HepG2 (cell line): ENCODE measurements at regions not wholly inside any gene's neighbourhood (a gene's known extent, or its start where the extent isn't known, plus 50 kb on each side); places are given as distances from the start of the nearest gene placed in this dataset.

Experiments used
- ATAC-seq: fragments of 200-7000 bp; cut with Tn5 transposase; 3 replicates; pipeline ENCODE4 v1.9.1; 2020; ENCODE audit warnings: mild to moderate bottlenecking, moderate library complexity
- BruUV-seq: library from RNA; stranded (reverse); fragments of 400-500 nt; replicated peaks from 2 replicates; lab custom pipeline; 2021; lab: Mats Ljungman, UMichigan
- CTCF ChIA-PET: fragments of 300-600 bp; formaldehyde crosslinking; extraction: SDS; loops from one replicate; lab custom pipeline; 2021; ENCODE audit warnings: low total read pairs, inconsistent platforms, low intra/inter-chr PET ratio; lab: Yijun Ruan, JAX
- POLR2A ChIA-PET: fragments of 350-600 bp; sonication (Branson Sonifier 250); formaldehyde crosslinking; loops from one replicate; lab custom pipeline; 2020; ENCODE audit warnings: antibody characterized with exemption, inconsistent platforms; lab: Yijun Ruan, JAX
- DNase-seq: peaks from one replicate; pipeline ENCODE4 v3.0.0-alpha.2; 2015; ENCODE audit warnings: low spot score
- FAIRE-seq: peaks from 3 replicates; lab custom pipeline; 2011; peaks lifted over from hg19 to GRCh38; lab: Jason Lieb, UNC
- H2AFZ ChIP-seq: one replicate; pipeline ENCODE4 v1.6.1; 2011; ENCODE audit warnings: low read length, inconsistent platforms
- H3K27ac ChIP-seq: fragments of 300-600 bp; 3 replicates; pipeline ENCODE4 v1.8.0; 2011; ENCODE audit warnings: mixed run types, mild to moderate bottlenecking, mixed read lengths, low read length, inconsistent platforms; ENCODE audit not compliant: insufficient read depth; ENCODE audit errors: extremely low read length
- H3K27me3 ChIP-seq, 2 experiments: fragments of 200-600 bp in 1 of 2; 2 replicates in 1 of 2; 3 replicates in 1 of 2; pipeline versions ENCODE4 v1.6.0 to v1.8.0; 2011; ENCODE audit warnings: low read length in 2 of 2, mild to moderate bottlenecking in 2 of 2, moderate library complexity in 2 of 2, inconsistent platforms in 1 of 2; ENCODE audit not compliant: insufficient read depth in 2 of 2, control insufficient read depth in 1 of 2
- H3K36me3 ChIP-seq, 2 experiments: fragments of 200-600 bp in 1 of 2; replicated peaks in 1 of 2; 2 replicates in 1 of 2; 3 replicates in 1 of 2; pipeline versions ENCODE4 v1.5.1 to v1.8.0; 2011; ENCODE audit warnings: low read length in 2 of 2, inconsistent platforms in 1 of 2; ENCODE audit not compliant: insufficient read depth in 2 of 2, control insufficient read depth in 1 of 2
- H3K4me1 ChIP-seq: 2 replicates; pipeline ENCODE4 v1.5.1; 2012; ENCODE audit warnings: low read length, inconsistent platforms; ENCODE audit not compliant: insufficient read depth
- H3K4me2 ChIP-seq: 2 replicates; pipeline ENCODE4 v1.6.0; 2011; ENCODE audit warnings: low read depth, low read length, inconsistent platforms
- H3K4me3 ChIP-seq, 3 experiments: fragments of 200-600 bp in 1 of 3; sonication (generic), shearing (Covaris generic) in 1 of 3; replicated peaks in 1 of 3; 2 replicates each; pipeline ENCODE4 v1.5.1; 2011 to 2016; ENCODE audit warnings: low read length in 3 of 3, inconsistent platforms in 2 of 3, low read depth in 2 of 3, mild to moderate bottlenecking in 2 of 3, control low read depth in 1 of 3, mixed read lengths in 1 of 3; ENCODE audit not compliant: insufficient read depth in 1 of 3
- H3K79me2 ChIP-seq: one replicate; pipeline ENCODE4 v1.6.1; 2011; ENCODE audit warnings: low read length, inconsistent platforms; ENCODE audit not compliant: insufficient read depth
- H3K9ac ChIP-seq: 2 replicates; pipeline ENCODE4 v1.6.0; 2011; ENCODE audit warnings: mild to moderate bottlenecking, low read depth, low read length, inconsistent platforms; ENCODE audit not compliant: insufficient read depth
- H3K9me3 ChIP-seq: 2 replicates; pipeline ENCODE4 v1.5.1; 2012; ENCODE audit warnings: mild to moderate bottlenecking, low read length
- H4K20me1 ChIP-seq: 2 replicates; pipeline ENCODE4 v1.6.0; 2011; ENCODE audit warnings: inconsistent platforms, mild to moderate bottlenecking, low read length, moderate library complexity; ENCODE audit not compliant: insufficient read depth
- ATF7 ChIP-seq, 2 experiments: fragments of 450-650 bp in 1 of 2; sonication (generic) in 1 of 2; formaldehyde crosslinking in 1 of 2; IDR thresholded peaks; 2 replicates each; pipeline versions ENCODE4 v1.4.0 to v1.6.1; 2016 to 2020; ENCODE audit warnings: antibody characterized with exemption in 1 of 2, mild to moderate bottlenecking in 1 of 2, missing genetic modification reagents in 1 of 2
- EP300 ChIP-seq, 3 experiments: sonication (generic) in 1 of 3; formaldehyde crosslinking in 1 of 3; IDR thresholded peaks; 2 replicates each; pipeline versions ENCODE4 v1.5.1 to v1.6.1; 2011 to 2020; ENCODE audit warnings: low read depth in 2 of 3, low read length in 2 of 3, borderline replicate concordance in 1 of 3, improper control_type of control experiment in 1 of 3, mild to moderate bottlenecking in 1 of 3, missing genetic modification reagents in 1 of 3, moderate library complexity in 1 of 3
- GPBP1L1 ChIP-seq: sonication (generic); formaldehyde crosslinking; IDR thresholded peaks from 2 replicates; pipeline ENCODE4 v1.5.0; 2020; ENCODE audit warnings: mild to moderate bottlenecking, missing genetic modification reagents
- GPN1 ChIP-seq: sonication (generic); formaldehyde crosslinking; IDR thresholded peaks from 2 replicates; pipeline ENCODE4 v1.5.1; 2020; ENCODE audit warnings: missing genetic modification reagents, borderline replicate concordance
- KDM1A ChIP-seq: IDR thresholded peaks from 2 replicates; pipeline ENCODE4 v1.6.1; 2016; ENCODE audit warnings: missing compliant biosample characterization
- MAFF ChIP-seq: IDR thresholded peaks from 2 replicates; pipeline ENCODE4 v1.6.1; 2011; ENCODE audit warnings: low read depth, low read length, improper control_type of control experiment
- MATR3 ChIP-seq: sonication (generic); formaldehyde crosslinking; IDR thresholded peaks from 2 replicates; pipeline ENCODE4 v1.4.0; 2020; ENCODE audit warnings: missing genetic modification reagents
- NR2F6 ChIP-seq, 2 experiments: IDR thresholded peaks; 2 replicates each; pipeline ENCODE4 v1.6.1; 2016; ENCODE audit warnings: antibody characterized with exemption in 1 of 2, mild to moderate bottlenecking in 1 of 2
- SNRNP70 ChIP-seq: fragments of 200-400 bp; formaldehyde crosslinking; IDR thresholded peaks from 2 replicates; pipeline ENCODE4 v1.6.1; 2017; ENCODE audit warnings: mild to moderate bottlenecking, low read depth, low read length, moderate library complexity
- SP1 ChIP-seq, 2 experiments: fragments of 450-650 bp in 1 of 2; sonication (generic) in 1 of 2; formaldehyde crosslinking in 1 of 2; IDR thresholded peaks; 2 replicates each; pipeline versions ENCODE4 v1.4.0 to v1.6.1; 2016 to 2020; ENCODE audit warnings: missing genetic modification reagents in 1 of 2
- STAT5B ChIP-seq: sonication (generic); formaldehyde crosslinking; IDR thresholded peaks from 2 replicates; pipeline ENCODE4 v1.4.0; 2020; ENCODE audit warnings: missing genetic modification reagents
- ZFP1 ChIP-seq: IDR thresholded peaks from 2 replicates; pipeline ENCODE4 v1.6.1; 2016
- ZIK1 ChIP-seq: sonication (generic); formaldehyde crosslinking; IDR thresholded peaks from 2 replicates; pipeline ENCODE4 v1.5.0; 2020; ENCODE audit warnings: mild to moderate bottlenecking, low read depth, missing genetic modification reagents, borderline replicate concordance
- ZMYM4 ChIP-seq: sonication (generic); formaldehyde crosslinking; IDR thresholded peaks from 2 replicates; pipeline ENCODE4 v1.8.1; 2023; ENCODE audit warnings: mild to moderate bottlenecking, missing genetic modification reagents
- ZNF691 ChIP-seq: sonication (generic); formaldehyde crosslinking; IDR thresholded peaks from 2 replicates; pipeline ENCODE4 v1.4.0; 2020; ENCODE audit warnings: missing genetic modification reagents, low read depth, mild to moderate bottlenecking, borderline replicate concordance
- WGBS: methylation state at CpG from one replicate; pipeline ENCODE4 v1.1.6; 2017; ENCODE audit warnings: low lambda C conversion rate; 5-methylcytosine and 5-hydroxymethylcytosine counted together
- in situ Hi-C: cut with HindIII; loops from 2 replicates; pipeline ENCODE4 v1.10.0; 2017; ENCODE audit warnings: low pct_unique_long_range_greater_than_20kb; ENCODE audit not compliant: extremely low pct_ligation_motif_present
- intact Hi-C: fragments of 100-400 bp; cut with micrococcal nuclease; formaldehyde crosslinking; loops from one replicate; pipeline ENCODE4 v1.10.0; 2022; ENCODE audit not compliant: unreplicated experiment
- TF ChIP-seq, protein P1 (sequence below): sonication (generic); formaldehyde crosslinking; IDR thresholded peaks from 2 replicates; pipeline ENCODE4 v1.4.0; 2020; ENCODE audit warnings: mild to moderate bottlenecking, missing genetic modification reagents

- TF ChIP-seq ZMYM4: no peak
- TF ChIP-seq, all 625 proteins: peak for 0
- WGBS: 14% methylated on average over 2 of the region's 2 CpGs
- Histone ChIP-seq H3K4me1 (no peaks in the 10 kb centered on the region), H3K27ac (no peak overlapping the region), H3K36me3 (no peaks in the 10 kb centered on the region), H3K9me3 (no peaks in the 10 kb centered on the region), H3K9ac (no peak overlapping the region), H2AFZ (no peak overlapping the region), H3K27me3 (no peaks in the 10 kb centered on the region; a peak in 2 of 5 replicates), H3K4me3 (no peak overlapping the region), H3K79me2 (no peaks in the 10 kb centered on the region), H3K4me2 (no peak overlapping the region), H4K20me1 (no peaks in the 10 kb centered on the region)
- BruUV-seq: no TSS peak
- ChIA-PET CTCF (no interaction called here), POLR2A (no interaction called here)
- ATAC-seq: no peak
- intact Hi-C loops (no loop called here), in situ Hi-C loops (no loop called here)
- FAIRE-seq: no peak
- no peak for DNase-seq
Observed at GRCh38 chr6:12530345-12530744, 186.2 kb upstream of the PHACTR1 start.

DNA sequence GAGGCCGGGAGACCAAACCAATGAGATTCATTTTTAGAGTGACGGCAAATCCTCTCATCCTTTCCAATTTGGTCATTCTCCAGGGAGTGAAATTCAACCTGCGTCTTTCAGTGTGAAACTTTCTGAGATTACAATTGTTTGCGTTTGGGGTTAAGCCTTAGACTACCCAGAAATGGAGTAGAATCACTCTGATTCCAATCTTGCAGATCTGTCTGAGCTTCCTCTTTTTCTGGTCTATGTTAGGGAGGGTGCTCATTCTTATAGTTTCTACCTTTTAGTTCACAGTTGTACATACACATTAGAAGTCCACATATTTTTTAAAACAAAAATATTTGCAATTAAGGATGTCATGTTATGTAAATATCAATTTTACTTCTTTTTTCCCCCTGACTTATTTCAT lies 183.0 kb upstream of the PHACTR1 start:
- Histone ChIP-seq H3K9ac (no peak overlapping the region), H3K27ac (no peak overlapping the region), H3K4me2 (no peak overlapping the region), H3K79me2 (no peaks in the 10 kb centered on the region), H3K4me3 (no peak overlapping the region), H4K20me1 (no peaks in the 10 kb centered on the region), H2AFZ (no peak overlapping the region), H3K4me1 (peaks cover 14% of the 10 kb centered on the region), H3K36me3 (no peaks in the 10 kb centered on the region), H3K9me3 (no peaks in the 10 kb centered on the region), H3K27me3 (no peaks in the 10 kb centered on the region; a peak in 3 of 5 replicates)
- CTCF ChIA-PET: no interaction called here
- FAIRE-seq (no peak), ATAC-seq (no peak), DNase-seq (no peak)
- in situ Hi-C loops (no loop called here), intact Hi-C loops (no loop called here)
- WGBS: 34% methylated on average over 4 of the region's 4 CpGs
- BruUV-seq: no TSS peak
- TF ChIP-seq GPN1 (CRISPR knock-in tag) (no peak), SNRNP70 (no peak), ZNF691 (CRISPR knock-in tag) (no peak), GPBP1L1 (no peak), ATF7 (IDR thresholded peaks at IDR 0.05) (no peak), ATF7 (CRISPR knock-in tag; IDR thresholded peaks at IDR 0.05) (no peak), SP1 (IDR thresholded peaks at IDR 0.05) (no peak), SP1 (CRISPR knock-in tag; IDR thresholded peaks at IDR 0.05) (no peak), ZIK1 (no peak), STAT5B (CRISPR knock-in tag) (no peak), MAFF (no peak), KDM1A (no peak), NR2F6 (IDR thresholded peaks at IDR 0.05) (no peak), NR2F6 (CRISPR knock-in tag; IDR thresholded peaks at IDR 0.05) (no peak), ZFP1 (no peak), EP300 (IDR thresholded peaks at IDR 0.05; ENCODE audit: low read depth in 2 of 2, low read length in 2 of 2) (no peak), EP300 (CRISPR knock-in tag; IDR thresholded peaks at IDR 0.05; ENCODE audit: borderline replicate concordance) (no peak), MATR3 (CRISPR knock-in tag) (no peak)
- TF ChIP-seq, protein P1, sequence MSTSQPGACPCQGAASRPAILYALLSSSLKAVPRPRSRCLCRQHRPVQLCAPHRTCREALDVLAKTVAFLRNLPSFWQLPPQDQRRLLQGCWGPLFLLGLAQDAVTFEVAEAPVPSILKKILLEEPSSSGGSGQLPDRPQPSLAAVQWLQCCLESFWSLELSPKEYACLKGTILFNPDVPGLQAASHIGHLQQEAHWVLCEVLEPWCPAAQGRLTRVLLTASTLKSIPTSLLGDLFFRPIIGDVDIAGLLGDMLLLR (CRISPR knock-in tag): no peak
- POLR2A ChIA-PET: no interaction called here
